ENCODE measurements at regions not wholly inside any gene's neighbourhood (a gene's known extent, or its start where the extent isn't known, plus 50 kb on each side); places are given as distances from the start of the nearest gene placed in this dataset.
A peak's percentile ranks its signal among the peaks of the same experiment; 100 is the strongest.

- no peak for TF ChIP-seq USF2 (IDR thresholded peaks at IDR 0.05)
- TF ChIP-seq GATA3 (IDR thresholded peaks at IDR 0.05; ENCODE audit: borderline replicate concordance), result no peak
These were observed 189.5 kb upstream of the PLEKHG7 start (continued) for GRCh38 chr12:92513231-92513730.

GRCh38 chr12:92511786-92512185, 191.0 kb upstream of the PLEKHG7 start:
- no peaks in the 10 kb centered on the region for H3K9me3 ChIP-seq
- TF ChIP-seq JUNB (IDR thresholded peaks at IDR 0.05) (no peak), MYC (IDR thresholded peaks at IDR 0.05; ENCODE audit: borderline replicate concordance, low read length) (no peak), NR3C1 (IDR thresholded peaks at IDR 0.05) (no peak), RNF2 (IDR thresholded peaks at IDR 0.05; ENCODE audit: borderline replicate concordance, low read depth) (no peak), HOXB13 (CRISPR knock-in tag; IDR thresholded peaks at IDR 0.05; ENCODE audit: low read depth) (no peak), HMGXB4 (CRISPR knock-in tag; IDR thresholded peaks at IDR 0.05; ENCODE audit: borderline replicate concordance) (no peak), ZSCAN20 (CRISPR knock-in tag; IDR thresholded peaks at IDR 0.05) (no peak), EHF (CRISPR knock-in tag; IDR thresholded peaks at IDR 0.05) (no peak), EHMT2 (IDR thresholded peaks at IDR 0.05; ENCODE audit: low read depth) (no peak), FOXS1 (CRISPR knock-in tag; IDR thresholded peaks at IDR 0.05) (no peak), MAZ (IDR thresholded peaks at IDR 0.05; ENCODE audit: borderline replicate concordance, low read depth, low read length) (no peak), ZC3H11A (IDR thresholded peaks at IDR 0.05) (no peak), GATA3 (IDR thresholded peaks at IDR 0.05; ENCODE audit: borderline replicate concordance) (no peak), NFE2L2 (conservative IDR thresholded peaks at IDR 0.05; ENCODE audit: low read length) (no peak)
- H3K4me1 ChIP-seq, result peaks cover 12% of the 10 kb centered on the region; the same call in 2 of the 3 replicates
- H3K27ac ChIP-seq, result no peak overlapping the region
- no peak for DNase-seq (ENCODE audit: low read depth in 1 of 2, low spot score in 1 of 2)
- FAIRE-seq, result no peak
- WGBS (ENCODE audit: missing lambda C conversion rate), result 76% methylated on average over 5 of the region's 5 CpGs
- ATAC-seq, result no peak
- ChIA-PET POLR2A (no interaction called here), CTCF (no interaction called here)
- H3K4me2 ChIP-seq, result no peak overlapping the region
- no peak overlapping the region for H3K4me3 ChIP-seq

- 23% methylated on average over 2 of the region's 2 CpGs for WGBS (ENCODE audit: missing lambda C conversion rate)
- ATAC-seq, result no peak
- CTCF ChIA-PET, result no interaction called here
These were observed 193.5 kb upstream of the PLEKHG7 start for GRCh38 chr12:92509156-92509738.

GRCh38 chr12:92506891-92507290, 195.9 kb upstream of the PLEKHG7 start:
- POLR2A ChIA-PET, result interaction anchor here (0.7 kb wide), 1 partner anchor 9 kb away, joined by 3 read pairs; no protein-coding TSS in a partner anchor
- no peak overlapping the region; a peak in 1 of 6 replicates for H3K27ac ChIP-seq
- 52% methylated on average over 3 of the region's 3 CpGs for WGBS (ENCODE audit: missing lambda C conversion rate)
- FAIRE-seq (no peak), DNase-seq (ENCODE audit: low read depth in 1 of 2, low spot score in 1 of 2) (no peak), ATAC-seq (no peak)
- H3K4me2 ChIP-seq, result no peak overlapping the region
- H3K9me3 ChIP-seq, result no peaks in the 10 kb centered on the region
- peaks cover 40% of the 10 kb centered on the region for H3K4me1 ChIP-seq
- CTCF ChIA-PET, result interaction anchor here (1.0 kb wide), 1 partner anchor 15 kb away, joined by 4 read pairs; no protein-coding TSS in a partner anchor
- H3K4me3 ChIP-seq, result no peak overlapping the region
- no peak for TF ChIP-seq POLR2A (IDR thresholded peaks at IDR 0.05; ENCODE audit: low read length)
- TF ChIP-seq EP300 (IDR thresholded peaks at IDR 0.05), result no peak
- TF ChIP-seq HOXB13 (CRISPR knock-in tag; IDR thresholded peaks at IDR 0.05; ENCODE audit: low read depth), result no peak
- no peak for TF ChIP-seq USF2 (IDR thresholded peaks at IDR 0.05)
- no peak for TF ChIP-seq MYC (IDR thresholded peaks at IDR 0.05; ENCODE audit: borderline replicate concordance, low read length)
- no peak for TF ChIP-seq PHF8 (IDR thresholded peaks at IDR 0.05; ENCODE audit: borderline replicate concordance, low read depth)
- no peak for TF ChIP-seq RNF2 (IDR thresholded peaks at IDR 0.05; ENCODE audit: borderline replicate concordance, low read depth)
- TF ChIP-seq HOXB5 (CRISPR knock-in tag; IDR thresholded peaks at IDR 0.05), result no peak
- TF ChIP-seq HES2 (IDR thresholded peaks at IDR 0.05), result no peak
- no peak for TF ChIP-seq BHLHE40 (IDR thresholded peaks at IDR 0.05; ENCODE audit: low read depth, low read length)
- no peak for TF ChIP-seq BCL3 (IDR thresholded peaks at IDR 0.05)
- no peak for TF ChIP-seq MAZ (IDR thresholded peaks at IDR 0.05; ENCODE audit: borderline replicate concordance, low read depth, low read length)
- TF ChIP-seq FOXS1 (CRISPR knock-in tag; IDR thresholded peaks at IDR 0.05), result no peak
- no peak for TF ChIP-seq ZNF302 (CRISPR knock-in tag; IDR thresholded peaks at IDR 0.05)
- no peak for TF ChIP-seq CEBPB (IDR thresholded peaks at IDR 0.05)

More at GRCh38 chr12:92509156-92509738, 193.5 kb upstream of the PLEKHG7 start:
- Histone ChIP-seq H3K27ac (no peak overlapping the region), H3K4me2 (no peak overlapping the region), H3K4me3 (no peak overlapping the region), H3K9me3 (no peaks in the 10 kb centered on the region), H3K4me1 (peaks cover 23% of the 10 kb centered on the region)
- no peak for FAIRE-seq
- peak; percentile 42; the same call in 1 of the 2 replicates for TF ChIP-seq USF2 (IDR thresholded peaks at IDR 0.05)
- TF ChIP-seq ZC3H11A (IDR thresholded peaks at IDR 0.05), result no peak
- no peak for DNase-seq (ENCODE audit: low read depth in 1 of 2, low spot score in 1 of 2)
- POLR2A ChIA-PET, result no interaction called here

Measured in A549 (cell line).